HG03135 (cell line): ENCODE measurements at regions not wholly inside any gene's neighbourhood (a gene's known extent, or its start where the extent isn't known, plus 50 kb on each side); places are given as distances from the start of the nearest gene placed in this dataset.
"Not testable (repeated sequence)": the region's sequence is repeated elsewhere in the genome, so short reads cannot be mapped to it uniquely, and the experiment has no call there.

Experiments used
- ATAC-seq: cut with Tn5 transposase; IDR thresholded peaks from one replicate; pipeline ENCODE4 v1.9.1; 2021; ENCODE audit warnings: mild to moderate bottlenecking, moderate library complexity; ENCODE audit not compliant: unreplicated experiment

- ATAC-seq = no peak
Observed at GRCh38 chr4:18698119-18698883, 676.7 kb upstream of the LCORL start.

GRCh38 chr4:18695733-18696527 is 674.4 kb upstream of the LCORL start:
- no peak for ATAC-seq

- no peak for ATAC-seq
Observed at GRCh38 chr4:18691431-18692200, 670.1 kb upstream of the LCORL start.

GRCh38 chr4:18690291-18690955 is 668.9 kb upstream of the LCORL start:
- ATAC-seq = no peak

GRCh38 chr4:18689308-18690115 is 668.0 kb upstream of the LCORL start:
- ATAC-seq = no peak

GRCh38 chr4:18688351-18688750 is 666.8 kb upstream of the LCORL start:
- not testable (repeated sequence) for ATAC-seq

- ATAC-seq = no peak
Observed at GRCh38 chr4:18686338-18687037, 664.9 kb upstream of the LCORL start.

GRCh38 chr4:18684932-18685331 is 663.4 kb upstream of the LCORL start:
- ATAC-seq = no peak

- no peak for ATAC-seq
Observed at GRCh38 chr4:18676526-18676915, 655.0 kb upstream of the LCORL start.

GRCh38 chr4:18675586-18676525 is 654.3 kb upstream of the LCORL start:
- ATAC-seq = no peak

- ATAC-seq = no peak
Observed at GRCh38 chr4:18670034-18670433, 648.5 kb upstream of the LCORL start.

- ATAC-seq = no peak
Observed at GRCh38 chr4:18669390-18669789, 647.8 kb upstream of the LCORL start.

- no peak for ATAC-seq
Observed at GRCh38 chr4:18666322-18666721, 644.8 kb upstream of the LCORL start.

GRCh38 chr4:18664171-18664570 is 642.6 kb upstream of the LCORL start:
- no peak for ATAC-seq

- ATAC-seq = no peak
Observed at GRCh38 chr4:18645351-18645750, 623.8 kb upstream of the LCORL start.

- no peak for ATAC-seq
Observed at GRCh38 chr4:18641334-18641733, 619.8 kb upstream of the LCORL start.

GRCh38 chr4:18638031-18638430 is 616.5 kb upstream of the LCORL start:
- no peak for ATAC-seq

GRCh38 chr4:18636001-18636585 is 614.5 kb upstream of the LCORL start:
- ATAC-seq = no peak
